ENCODE measurements at regions not wholly inside any gene's neighbourhood (a gene's known extent, or its start where the extent isn't known, plus 50 kb on each side); places are given as distances from the start of the nearest gene placed in this dataset.

GRCh38 chr13:104375614-104376013 lies 1309.4 kb upstream of the SLC10A2 start:
- no peak for TF ChIP-seq POLR2A (IDR thresholded peaks at IDR 0.05; ENCODE audit: control extremely low read depth in 1 of 2, low read depth in 2 of 2, low read length in 2 of 2)
- no peak for TF ChIP-seq CTCF (IDR thresholded peaks at IDR 0.05; ENCODE audit: control extremely low read depth in 1 of 3, insufficient read depth in 1 of 3, low read depth in 1 of 3, low read length in 3 of 3)
- TF ChIP-seq GTF2F1 (IDR thresholded peaks at IDR 0.05; ENCODE audit: borderline replicate concordance, low read depth, low read length): no peak
